ENCODE measurements at regions not wholly inside any gene's neighbourhood (a gene's known extent, or its start where the extent isn't known, plus 50 kb on each side); places are given as distances from the start of the nearest gene placed in this dataset.
"Not testable (repeated sequence)": the region's sequence is repeated elsewhere in the genome, so short reads cannot be mapped to it uniquely, and the experiment has no call there.

- H3K27me3 ChIP-seq (replicated peaks; ENCODE audit: insufficient read depth, low read depth, low read length, poor library complexity): no peaks in the 10 kb centered on the region
- BruUV-seq (replicated peaks): no TSS peak
- H3K9me3 ChIP-seq (ENCODE audit: low read depth, low read length, poor library complexity, severe bottlenecking): no peaks in the 10 kb centered on the region
- H3K27ac ChIP-seq (ENCODE audit: low read depth, low read length, poor library complexity, severe bottlenecking): no peak overlapping the region
- no peaks in the 10 kb centered on the region for H3K36me3 ChIP-seq (ENCODE audit: insufficient read depth, low read length, poor library complexity, severe bottlenecking)
- ChIA-PET CTCF (interaction anchor here (1.1 kb wide), 1 partner anchor 487 kb away, joined by 10 read pairs; no protein-coding TSS in a partner anchor), POLR2A (ENCODE audit: low non-redundant PET) (no interaction called here)
- no peak for TF ChIP-seq EZH2 (IDR thresholded peaks at IDR 0.05; ENCODE audit: borderline replicate concordance, low read depth, low read length, poor library complexity, severe bottlenecking)
- TF ChIP-seq, protein P1, sequence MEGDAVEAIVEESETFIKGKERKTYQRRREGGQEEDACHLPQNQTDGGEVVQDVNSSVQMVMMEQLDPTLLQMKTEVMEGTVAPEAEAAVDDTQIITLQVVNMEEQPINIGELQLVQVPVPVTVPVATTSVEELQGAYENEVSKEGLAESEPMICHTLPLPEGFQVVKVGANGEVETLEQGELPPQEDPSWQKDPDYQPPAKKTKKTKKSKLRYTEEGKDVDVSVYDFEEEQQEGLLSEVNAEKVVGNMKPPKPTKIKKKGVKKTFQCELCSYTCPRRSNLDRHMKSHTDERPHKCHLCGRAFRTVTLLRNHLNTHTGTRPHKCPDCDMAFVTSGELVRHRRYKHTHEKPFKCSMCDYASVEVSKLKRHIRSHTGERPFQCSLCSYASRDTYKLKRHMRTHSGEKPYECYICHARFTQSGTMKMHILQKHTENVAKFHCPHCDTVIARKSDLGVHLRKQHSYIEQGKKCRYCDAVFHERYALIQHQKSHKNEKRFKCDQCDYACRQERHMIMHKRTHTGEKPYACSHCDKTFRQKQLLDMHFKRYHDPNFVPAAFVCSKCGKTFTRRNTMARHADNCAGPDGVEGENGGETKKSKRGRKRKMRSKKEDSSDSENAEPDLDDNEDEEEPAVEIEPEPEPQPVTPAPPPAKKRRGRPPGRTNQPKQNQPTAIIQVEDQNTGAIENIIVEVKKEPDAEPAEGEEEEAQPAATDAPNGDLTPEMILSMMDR (conservative IDR thresholded peaks at IDR 0.05; ENCODE audit: low read depth, low read length): no peak
- DNase-seq (ENCODE audit: low spot score): no peak
- H3K4me3 ChIP-seq (ENCODE audit: low read depth, low read length, poor library complexity, severe bottlenecking): no peak overlapping the region
- intact Hi-C loops (cut with micrococcal nuclease; ENCODE audit: unreplicated experiment): no loop called here
- H3K4me1 ChIP-seq (ENCODE audit: insufficient read depth, low read length, poor library complexity, severe bottlenecking): no peaks in the 10 kb centered on the region
Measured at GRCh38 chr16:26623442-26623841, 443.3 kb upstream of the C16orf82 start.

- Histone ChIP-seq H3K27ac (ENCODE audit: low read depth, low read length, poor library complexity, severe bottlenecking) (no peak overlapping the region), H3K9me3 (ENCODE audit: low read depth, low read length, poor library complexity, severe bottlenecking) (no peaks in the 10 kb centered on the region), H3K27me3 (replicated peaks; ENCODE audit: insufficient read depth, low read depth, low read length, poor library complexity) (no peaks in the 10 kb centered on the region), H3K36me3 (ENCODE audit: insufficient read depth, low read length, poor library complexity, severe bottlenecking) (no peaks in the 10 kb centered on the region), H3K4me1 (ENCODE audit: insufficient read depth, low read length, poor library complexity, severe bottlenecking) (no peaks in the 10 kb centered on the region), H3K4me3 (ENCODE audit: low read depth, low read length, poor library complexity, severe bottlenecking) (no peak overlapping the region)
- intact Hi-C loops (cut with micrococcal nuclease; ENCODE audit: unreplicated experiment): no loop called here
- TF ChIP-seq, protein P1 (conservative IDR thresholded peaks at IDR 0.05; ENCODE audit: low read depth, low read length): no peak
- no peak for TF ChIP-seq EZH2 (IDR thresholded peaks at IDR 0.05; ENCODE audit: borderline replicate concordance, low read depth, low read length, poor library complexity, severe bottlenecking)
- ChIA-PET CTCF (no interaction called here), POLR2A (ENCODE audit: low non-redundant PET) (interaction anchor here (0.9 kb wide), 1 partner anchor 42 kb away, joined by 3 read pairs; no protein-coding TSS in a partner anchor)
- BruUV-seq (replicated peaks): no TSS peak
- no peak for DNase-seq (ENCODE audit: low spot score)
Measured at GRCh38 chr16:26627958-26628357, 438.8 kb upstream of the C16orf82 start.

- POLR2A ChIA-PET (ENCODE audit: low non-redundant PET); intact Hi-C loops (cut with micrococcal nuclease; ENCODE audit: unreplicated experiment); BruUV-seq (replicated peaks): not testable (repeated sequence)
Measured at GRCh38 chr16:26631365-26631764, 435.4 kb upstream of the C16orf82 start.

DNA sequence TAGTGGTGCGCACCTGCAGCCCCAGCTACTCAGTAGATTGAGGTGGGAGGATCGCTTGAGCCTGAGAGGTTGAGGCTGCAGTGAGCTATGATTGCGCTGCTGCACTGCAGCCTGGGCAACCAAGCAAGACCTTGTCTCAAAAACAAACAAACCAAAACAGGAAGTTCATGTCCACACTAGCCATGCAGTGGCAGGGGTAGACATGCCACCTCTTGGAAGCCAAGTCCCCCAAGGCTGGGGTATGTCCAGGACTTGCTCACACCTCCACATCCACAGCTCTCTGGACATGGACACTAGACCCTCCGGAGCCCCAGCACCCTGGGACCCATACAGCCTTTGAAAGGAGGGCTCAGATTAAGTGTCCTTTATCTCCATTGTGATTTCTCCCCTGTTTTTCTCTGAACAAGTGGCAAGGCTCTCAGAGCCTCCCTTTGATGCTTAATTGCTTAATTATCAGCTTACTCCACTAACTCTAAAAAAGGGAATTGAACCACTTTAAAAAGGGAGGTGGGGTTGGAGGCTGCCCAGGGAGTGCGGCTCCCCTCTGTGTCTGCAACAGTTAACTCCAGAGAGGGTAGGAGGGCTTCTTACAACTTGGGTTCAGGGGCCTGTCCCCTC is 424.6 kb upstream of the C16orf82 start:
- H3K9me3 ChIP-seq (ENCODE audit: low read depth, low read length, poor library complexity, severe bottlenecking): no peaks in the 10 kb centered on the region
- BruUV-seq (replicated peaks): no TSS peak
- H3K4me3 ChIP-seq (ENCODE audit: low read depth, low read length, poor library complexity, severe bottlenecking): no peak overlapping the region
- no peaks in the 10 kb centered on the region for H3K27me3 ChIP-seq (replicated peaks; ENCODE audit: insufficient read depth, low read depth, low read length, poor library complexity)
- no peaks in the 10 kb centered on the region for H3K36me3 ChIP-seq (ENCODE audit: insufficient read depth, low read length, poor library complexity, severe bottlenecking)
- CTCF ChIA-PET: interaction anchor here (0.6 kb wide), 1 partner anchor 76 kb away, joined by 3 read pairs; no protein-coding TSS in a partner anchor
- intact Hi-C loops (cut with micrococcal nuclease; ENCODE audit: unreplicated experiment): loop anchor here (10.0 kb wide), 1 partner anchor 937 kb away; no protein-coding TSS in a partner anchor
- TF ChIP-seq, protein P1 (conservative IDR thresholded peaks at IDR 0.05; ENCODE audit: low read depth, low read length): no peak
- TF ChIP-seq EZH2 (IDR thresholded peaks at IDR 0.05; ENCODE audit: borderline replicate concordance, low read depth, low read length, poor library complexity, severe bottlenecking): no peak
- H3K27ac ChIP-seq (ENCODE audit: low read depth, low read length, poor library complexity, severe bottlenecking): no peak overlapping the region
- POLR2A ChIA-PET (ENCODE audit: low non-redundant PET): no interaction called here
- DNase-seq (ENCODE audit: low spot score): no peak
- H3K4me1 ChIP-seq (ENCODE audit: insufficient read depth, low read length, poor library complexity, severe bottlenecking): peaks cover 10% of the 10 kb centered on the region

More at GRCh38 chr16:26631365-26631764, 435.4 kb upstream of the C16orf82 start:
- H3K9me3 ChIP-seq (ENCODE audit: low read depth, low read length, poor library complexity, severe bottlenecking); DNase-seq (ENCODE audit: low spot score); H3K4me3 ChIP-seq (ENCODE audit: low read depth, low read length, poor library complexity, severe bottlenecking); H3K36me3 ChIP-seq (ENCODE audit: insufficient read depth, low read length, poor library complexity, severe bottlenecking); H3K4me1 ChIP-seq (ENCODE audit: insufficient read depth, low read length, poor library complexity, severe bottlenecking); CTCF ChIA-PET; H3K27me3 ChIP-seq (replicated peaks; ENCODE audit: insufficient read depth, low read depth, low read length, poor library complexity); H3K27ac ChIP-seq (ENCODE audit: low read depth, low read length, poor library complexity, severe bottlenecking): not testable (repeated sequence)
